ENCODE measurements at regions not wholly inside any gene's neighbourhood (a gene's known extent, or its start where the extent isn't known, plus 50 kb on each side); places are given as distances from the start of the nearest gene placed in this dataset.

GRCh38 chr18:22691946-22692710 is 241.0 kb upstream of the RBBP8 start:
- H3K36me3 ChIP-seq (ENCODE audit: control insufficient read depth in 1 of 2, insufficient read depth in 2 of 2, low read length in 2 of 2): no peaks in the 10 kb centered on the region
- H3K79me2 ChIP-seq (ENCODE audit: insufficient read depth, low read length): no peaks in the 10 kb centered on the region
- POLR2A ChIA-PET: interaction anchor here (0.7 kb wide), 1 partner anchor 1084 kb away, joined by 3 read pairs; no protein-coding TSS in a partner anchor
- H3K27me3 ChIP-seq (ENCODE audit: insufficient read depth, low read length): no peaks in the 10 kb centered on the region
- H3K4me3 ChIP-seq (replicated peaks in 1 of 2; ENCODE audit: low read depth in 1 of 2, low read length in 2 of 2): no peak overlapping the region
- H2AFZ ChIP-seq (ENCODE audit: low read depth, low read length, poor library complexity, severe bottlenecking): no peak overlapping the region
- ATAC-seq (no peak), DNase-seq (ENCODE audit: low read depth, low spot score) (no peak)
- H3K9me3 ChIP-seq (ENCODE audit: control insufficient read depth in 1 of 2, insufficient read depth in 1 of 2, low read depth in 1 of 2, low read length in 2 of 2): no peaks in the 10 kb centered on the region
- H3K9me2 ChIP-seq (ENCODE audit: insufficient read depth): no peaks in the 10 kb centered on the region
- no peak overlapping the region for H3K4me2 ChIP-seq (ENCODE audit: low read length)
- no TSS peak for BruUV-seq (replicated peaks)
- no peak overlapping the region for H3K27ac ChIP-seq (ENCODE audit: low read depth, low read length)
- intact Hi-C loops (cut with micrococcal nuclease): loop anchor here (5.0 kb wide), 1 partner anchor 920 kb away; no protein-coding TSS in a partner anchor
- H3K4me1 ChIP-seq (ENCODE audit: control insufficient read depth in 1 of 2, insufficient read depth in 2 of 2, low read length in 2 of 2): peaks cover 2 to 12% of the 10 kb centered on the region in 2 experiments
- RAD21 ChIA-PET (ENCODE audit: low non-redundant PET in 1 of 2, low total read pairs in 2 of 2, uncharacterized antibody in 2 of 2, unreplicated experiment in 2 of 2): no interaction called here
- H4K20me1 ChIP-seq (ENCODE audit: insufficient read depth): no peaks in the 10 kb centered on the region
- H3K9ac ChIP-seq (ENCODE audit: low read length): no peak overlapping the region
- TF ChIP-seq ZBTB33 (IDR thresholded peaks at IDR 0.05; ENCODE audit: extremely low read depth, insufficient replicate concordance, low read length) (no peak), POLR2AphosphoS5 (IDR thresholded peaks at IDR 0.05; ENCODE audit: low read depth, low read length) (no peak), RAD21 (IDR thresholded peaks at IDR 0.05; ENCODE audit: low read depth) (no peak), EGR1 (IDR thresholded peaks at IDR 0.05; ENCODE audit: low read depth) (no peak), YY1 (IDR thresholded peaks at IDR 0.05; ENCODE audit: extremely low read depth, insufficient replicate concordance, low read depth, low read length) (no peak), ATF3 (IDR thresholded peaks at IDR 0.05) (no peak), CBX3 (IDR thresholded peaks at IDR 0.05; ENCODE audit: low read depth) (no peak), ZFX (IDR thresholded peaks at IDR 0.05) (no peak), SP1 (IDR thresholded peaks at IDR 0.05; ENCODE audit: low read depth) (no peak)
- CTCF ChIA-PET: no interaction called here

Measured in HCT116 (cell line).